Ovary (tissue), 7 donors: ENCODE measurements at regions not wholly inside any gene's neighbourhood (a gene's known extent, or its start where the extent isn't known, plus 50 kb on each side); places are given as distances from the start of the nearest gene placed in this dataset.

Experiments
- DNase-seq, 5 donors: peaks; one replicate each; pipeline ENCODE4 v3.0.0-alpha.2; 2019 to 2020
- H3K27ac ChIP-seq, 2 donors: fragments of 200-600 bp; one replicate each; pipeline versions ENCODE4 v1.5.1 to v1.8.0; 2019 to 2022
- H3K27me3 ChIP-seq: fragments of 200-600 bp; one replicate; pipeline ENCODE4 v1.8.0; 2022
- H3K36me3 ChIP-seq: fragments of 200-600 bp; sonication (generic); one replicate; pipeline ENCODE4 v1.5.1; 2019
- H3K4me1 ChIP-seq: one replicate; pipeline ENCODE4 v1.8.1; 2013; ENCODE audit warnings: mild to moderate bottlenecking, moderate library complexity; ENCODE audit not compliant: insufficient read depth
- H3K4me3 ChIP-seq: fragments of 200-600 bp; sonication (generic); one replicate; pipeline ENCODE4 v1.5.1; 2017
- H3K9me3 ChIP-seq, 2 donors: fragments of 200-600 bp in 1 of 2; sonication (generic) in 1 of 2; one replicate each; pipeline versions ENCODE4 v1.5.1 to v1.8.1; 2013 to 2019; ENCODE audit warnings: mild to moderate bottlenecking in 1 of 2, moderate library complexity in 1 of 2
- CTCF ChIP-seq, 3 donors: fragments of 450-650 bp in 2 of 3; fragments of 200-600 bp in 1 of 3; IDR thresholded peaks; one replicate each; pipeline versions ENCODE4 v1.5.1 to v1.8.0; 2016 to 2022; ENCODE audit warnings: antibody characterized with exemption in 3 of 3, mild to moderate bottlenecking in 1 of 3
- EP300 ChIP-seq: sonication (generic); formaldehyde crosslinking; IDR thresholded peaks from one replicate; pipeline ENCODE4 v1.6.1; 2017; ENCODE audit warnings: antibody characterized with exemption
- POLR2A ChIP-seq: fragments of 450-650 bp; IDR thresholded peaks from one replicate; pipeline ENCODE4 v1.6.1; 2017; ENCODE audit warnings: antibody characterized with exemption, mild to moderate bottlenecking, moderate library complexity
- WGBS, 3 donors: extraction: QIAGEN DNeasy Blood & Tissue Kit in 1 of 3; methylation state at CpG; one replicate each; pipeline versions ENCODE4 v1.1.5 to v1.1.7; 2013 to 2017; 5-methylcytosine and 5-hydroxymethylcytosine counted together
- intact Hi-C, 4 donors: fragments of 100-400 bp; cut with DNase I; formaldehyde crosslinking; loops; one replicate each; pipeline versions ENCODE4 v1.11.0 to v1.15.1; 2022 to 2023
- donor health status: DM: no; HTN: no; CAD: no; lungs with moderate emphysema.
- donor health status: DM: no; HTN: no; CAD: no.
- donor health status: Bipolar disorder and iron deficiency.
- donor health status: DM: no; HTN: no; CAD: no.
- donor health status: DM: yes; HTN: yes; CAD: no.

- TF ChIP-seq POLR2A: no peak
- peak; percentile 17 to 68 (median 55) for TF ChIP-seq CTCF (IDR thresholded peaks at IDR 0.05)
- 32 to 36% (median 35%) methylated on average over 7 of the region's 7 CpGs for WGBS, 3 donors
- intact Hi-C loops: loop anchor here in 2 of 4 donors (10.0 kb wide), 2 partner anchors 1511 to 1521 kb away; no protein-coding TSS in a partner anchor
- no peaks in the 10 kb centered on the region for H3K9me3 ChIP-seq
- no peaks in the 10 kb centered on the region for H3K36me3 ChIP-seq
- H3K27me3 ChIP-seq: no peaks in the 10 kb centered on the region
- H3K27ac ChIP-seq: no peak overlapping the region
- no peak for DNase-seq
- no peaks in the 10 kb centered on the region for H3K4me1 ChIP-seq
- H3K4me3 ChIP-seq: no peak overlapping the region
Observed at GRCh38 chr9:4375424-4376200, 75.7 kb upstream of the GLIS3 start.

GRCh38 chr9:4371108-4371507, 71.2 kb upstream of the GLIS3 start:
- no peaks in the 10 kb centered on the region for H3K36me3 ChIP-seq
- DNase-seq: no peak
- TF ChIP-seq EP300 (no peak), POLR2A (no peak), CTCF (IDR thresholded peaks at IDR 0.05) (no peak)
- intact Hi-C loops: loop anchor here in 2 of 4 donors (10.0 kb wide), 2 partner anchors 1506 to 1516 kb away; no protein-coding TSS in a partner anchor
- H3K9me3 ChIP-seq: no peaks in the 10 kb centered on the region
- H3K4me1 ChIP-seq: no peaks in the 10 kb centered on the region
- WGBS, 3 donors: 68 to 80% (median 79%) methylated on average over 5 of the region's 5 CpGs
- H3K4me3 ChIP-seq: no peak overlapping the region
- H3K27ac ChIP-seq: no peak overlapping the region
- H3K27me3 ChIP-seq: no peaks in the 10 kb centered on the region

GRCh38 chr9:4370501-4370900, 70.6 kb upstream of the GLIS3 start:
- intact Hi-C loops: loop anchor here in 2 of 4 donors (10.0 kb wide), 2 partner anchors 1506 to 1516 kb away; no protein-coding TSS in a partner anchor
- TF ChIP-seq CTCF (IDR thresholded peaks at IDR 0.05) (no peak), POLR2A (no peak), EP300 (no peak)
- 92 to 96% (median 94%) methylated on average over 3 of the region's 3 CpGs for WGBS, 3 donors
- Histone ChIP-seq H3K4me3 (no peak overlapping the region), H3K4me1 (no peaks in the 10 kb centered on the region), H3K9me3 (no peaks in the 10 kb centered on the region), H3K36me3 (no peaks in the 10 kb centered on the region), H3K27me3 (no peaks in the 10 kb centered on the region), H3K27ac (no peak overlapping the region)
- no peak for DNase-seq

- DNase-seq: peak in 1 of 5 donors; percentile 25
- WGBS, 3 donors: 73 to 75% (median 75%) methylated on average over 12 of the region's 12 CpGs
- H3K27me3 ChIP-seq: no peaks in the 10 kb centered on the region
- no peaks in the 10 kb centered on the region for H3K9me3 ChIP-seq
- no peak overlapping the region for H3K4me3 ChIP-seq
- no peak for TF ChIP-seq POLR2A
- no peak for TF ChIP-seq EP300
- peak in 1 of 3 donors; percentile 21 for TF ChIP-seq CTCF (IDR thresholded peaks at IDR 0.05)
- H3K4me1 ChIP-seq: no peaks in the 10 kb centered on the region
- H3K36me3 ChIP-seq: no peaks in the 10 kb centered on the region
- intact Hi-C loops: no loop called here
- H3K27ac ChIP-seq: no peak overlapping the region
Observed at GRCh38 chr9:4366591-4367330, 66.9 kb upstream of the GLIS3 start.
